Hematopoietic multipotent progenitor cell treated with erythropoietin and hydrocortisone succinate and interleukin-3 and kit ligand, for 15 days (in vitro differentiated cells): ENCODE measurements at regions not wholly inside any gene's neighbourhood (a gene's known extent, or its start where the extent isn't known, plus 50 kb on each side); places are given as distances from the start of the nearest gene placed in this dataset.
"Not testable (repeated sequence)": the region's sequence is repeated elsewhere in the genome, so short reads cannot be mapped to it uniquely, and the experiment has no call there.

Experiments used
- DNase-seq: peaks from one replicate; pipeline ENCODE4 v3.0.0-alpha.2; 2015; ENCODE audit warnings: low spot score

DNA sequence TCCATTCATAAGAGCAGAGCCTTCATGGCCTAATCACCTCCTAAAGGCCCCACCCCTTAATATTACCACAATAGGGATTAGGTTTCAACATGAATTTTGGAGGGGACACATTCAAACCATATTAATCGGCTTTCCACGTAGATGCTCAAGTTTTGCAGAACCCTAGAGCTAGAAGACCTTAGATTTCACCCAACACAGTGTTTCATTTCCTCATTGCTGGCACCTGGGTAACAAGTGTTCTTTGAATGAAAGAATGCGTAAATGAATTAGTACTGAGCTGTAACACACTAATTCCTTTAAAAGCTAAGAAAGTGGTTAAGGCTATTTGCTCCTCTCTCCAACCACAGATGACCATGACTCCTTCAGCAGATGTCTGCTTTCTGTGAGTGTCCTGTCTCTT lies 252.5 kb downstream of the SMAD2 start:
- DNase-seq, result no peak

DNA sequence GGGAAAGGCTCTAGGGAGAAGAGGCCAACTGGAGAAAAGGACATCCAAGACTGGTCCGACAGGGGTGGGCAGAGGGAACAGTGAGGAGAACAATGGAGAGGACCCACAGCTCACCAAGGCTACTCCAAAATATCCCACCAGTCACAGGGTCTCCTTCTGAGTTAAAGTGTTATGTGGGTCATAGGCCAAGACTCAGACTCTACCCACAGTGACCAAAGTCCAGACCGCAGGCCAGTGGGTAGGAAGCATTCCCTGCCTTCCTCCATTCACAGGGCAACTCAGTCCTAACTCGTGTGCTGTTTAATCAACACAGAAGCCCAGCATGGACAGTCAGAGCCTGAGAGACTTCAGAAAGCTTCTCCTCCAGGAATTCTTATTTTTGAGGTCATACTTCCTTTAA lies 260.6 kb downstream of the SMAD2 start:
- no peak for DNase-seq

DNA sequence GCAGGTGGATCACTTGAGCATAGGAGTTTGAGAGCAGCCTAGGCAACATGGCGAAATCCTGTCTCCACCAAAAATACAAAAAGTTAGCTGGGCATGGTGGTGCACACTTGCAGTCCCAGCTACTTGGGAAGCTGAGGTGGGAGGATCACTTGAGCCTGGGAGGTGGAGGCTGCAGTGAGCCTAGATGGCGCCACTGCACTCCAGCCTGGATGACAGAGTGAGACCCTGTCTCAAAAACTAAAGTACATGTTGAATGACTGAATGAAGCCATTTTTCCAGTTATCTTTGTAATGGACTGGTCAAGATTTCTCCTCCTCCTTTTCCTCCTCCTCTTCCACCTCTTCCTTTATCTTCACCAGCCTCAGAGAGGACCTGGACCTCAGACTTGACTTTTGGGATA lies 272.0 kb downstream of the SMAD2 start:
- DNase-seq, result no peak

DNA sequence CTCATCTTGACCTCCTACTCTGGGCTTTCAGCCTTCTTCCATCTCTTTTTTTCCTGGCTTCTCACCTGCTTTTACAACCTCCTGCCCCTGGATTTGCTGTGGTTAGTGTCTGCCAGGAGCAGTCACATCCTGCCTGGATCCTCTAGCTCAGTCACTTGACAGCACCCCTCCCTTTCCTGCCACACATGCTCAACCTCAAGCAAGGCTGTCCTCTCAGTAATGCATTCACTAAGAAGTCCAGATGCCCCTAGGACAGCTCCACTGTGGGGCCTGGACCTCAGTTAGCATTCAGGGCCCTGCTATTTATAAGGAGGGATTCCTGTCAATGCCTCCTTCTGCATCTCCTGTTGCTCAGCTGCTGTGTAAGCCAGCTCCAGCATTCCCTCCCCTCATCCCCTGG lies 275.5 kb downstream of the SMAD2 start:
- DNase-seq, result no peak

DNA sequence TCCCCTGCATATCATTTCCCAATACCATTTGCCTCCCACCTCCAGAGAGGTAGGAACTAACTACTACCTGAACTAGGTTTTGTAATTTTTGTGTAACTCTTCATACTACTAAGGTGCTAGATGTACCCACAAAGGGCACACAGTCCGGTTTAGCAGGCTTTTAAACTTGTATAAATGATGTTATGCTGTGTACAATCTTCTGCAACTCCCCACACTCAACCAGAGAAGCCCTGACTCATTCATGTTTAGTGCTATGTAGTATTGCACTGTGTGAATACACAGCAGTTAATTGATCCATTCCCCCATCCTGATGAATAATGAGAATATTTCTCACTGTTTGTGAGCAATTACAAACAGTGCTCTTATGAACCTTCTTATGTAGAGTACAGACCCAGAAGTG lies 285.6 kb downstream of the SMAD2 start:
- no peak for DNase-seq

DNA sequence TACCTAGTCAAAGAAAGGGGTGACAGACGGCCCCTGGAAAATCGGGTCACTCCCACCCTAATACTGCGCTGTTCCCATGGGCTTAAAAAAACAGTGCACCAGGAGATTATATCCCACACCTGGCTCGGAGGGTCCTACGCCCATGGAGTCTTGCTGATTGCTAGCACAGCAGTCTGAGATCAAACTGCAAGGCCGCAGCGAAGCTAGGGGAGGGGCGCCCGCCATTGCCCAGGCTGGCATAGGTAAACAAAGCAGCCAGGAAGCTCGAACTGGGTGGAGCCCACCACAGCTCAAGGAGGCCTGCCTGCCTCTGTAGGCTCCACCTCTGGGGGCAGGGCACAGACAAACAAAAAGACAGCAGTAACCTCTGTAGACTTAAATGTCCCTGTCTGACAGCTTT lies 292.9 kb downstream of the SMAD2 start:
- not testable (repeated sequence) for DNase-seq

DNA sequence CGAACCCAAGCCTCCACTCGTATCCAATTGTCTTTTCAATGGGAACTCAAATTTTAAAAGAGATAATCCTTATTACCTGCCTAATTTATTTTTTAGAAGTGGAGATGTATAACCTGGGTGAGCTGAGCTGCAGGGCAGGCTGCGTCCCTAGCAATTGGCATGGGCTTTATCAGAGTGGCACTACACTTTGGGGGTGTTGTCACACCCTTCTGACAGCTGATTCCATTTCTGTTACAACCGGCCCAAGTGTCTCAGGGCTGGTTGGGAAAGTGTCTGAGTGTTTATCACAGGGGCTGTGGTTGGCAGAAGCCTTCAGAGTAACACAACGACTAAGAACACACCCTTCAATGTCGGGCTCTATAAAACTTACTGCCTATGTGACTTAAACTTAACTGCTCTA lies 295.0 kb downstream of the SMAD2 start:
- no peak for DNase-seq

DNA sequence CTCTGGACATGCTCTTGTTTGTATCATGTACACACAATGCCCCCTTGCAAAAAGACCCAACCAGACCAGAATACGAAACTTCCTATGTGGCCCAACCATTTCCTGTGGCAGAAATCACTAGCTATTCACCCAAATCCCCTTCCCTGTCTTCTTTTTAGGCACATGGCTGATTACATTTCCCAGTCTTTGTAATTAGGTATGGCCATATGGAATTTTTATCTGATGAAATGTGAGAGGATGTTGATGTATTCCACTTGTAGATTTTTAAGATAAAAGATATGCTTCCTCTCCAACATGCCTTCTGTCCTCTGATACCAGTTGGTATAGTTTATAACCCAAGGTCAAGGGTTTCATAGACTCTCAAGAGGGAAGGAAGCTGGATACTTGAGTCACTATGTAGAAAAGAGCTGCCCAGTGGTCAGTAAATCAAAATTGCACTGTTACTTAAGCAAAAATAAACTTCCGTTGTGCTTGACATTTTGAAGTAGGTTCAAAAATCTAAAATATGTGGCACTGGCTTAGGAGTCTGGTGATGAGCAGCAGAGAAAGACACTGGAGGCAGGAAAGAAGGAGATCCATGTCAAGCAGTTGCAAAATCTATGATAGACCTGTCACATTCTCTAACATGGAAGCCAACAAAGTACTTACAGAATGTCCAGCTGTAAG lies 297.4 kb downstream of the SMAD2 start:
- DNase-seq, result no peak

DNA sequence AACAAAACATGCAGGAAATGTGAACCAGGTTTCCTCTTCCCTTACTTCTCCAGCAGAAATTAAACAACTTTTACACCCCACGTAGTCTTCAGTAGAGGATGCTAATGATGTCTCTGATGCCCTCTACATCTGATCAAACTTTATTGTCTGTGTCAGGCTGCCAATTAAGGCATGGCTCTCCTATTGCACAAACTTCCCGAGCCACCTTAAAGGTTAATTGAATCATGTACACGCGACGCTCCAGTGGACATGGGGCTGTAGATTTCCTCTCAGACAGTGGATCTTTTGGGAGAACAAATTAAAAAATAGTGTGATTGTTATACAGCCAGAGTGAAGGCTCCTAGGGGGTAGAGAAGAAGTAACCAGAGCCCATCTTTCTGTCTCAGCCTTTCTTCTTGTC lies 301.6 kb downstream of the SMAD2 start:
- DNase-seq, result no peak

DNA sequence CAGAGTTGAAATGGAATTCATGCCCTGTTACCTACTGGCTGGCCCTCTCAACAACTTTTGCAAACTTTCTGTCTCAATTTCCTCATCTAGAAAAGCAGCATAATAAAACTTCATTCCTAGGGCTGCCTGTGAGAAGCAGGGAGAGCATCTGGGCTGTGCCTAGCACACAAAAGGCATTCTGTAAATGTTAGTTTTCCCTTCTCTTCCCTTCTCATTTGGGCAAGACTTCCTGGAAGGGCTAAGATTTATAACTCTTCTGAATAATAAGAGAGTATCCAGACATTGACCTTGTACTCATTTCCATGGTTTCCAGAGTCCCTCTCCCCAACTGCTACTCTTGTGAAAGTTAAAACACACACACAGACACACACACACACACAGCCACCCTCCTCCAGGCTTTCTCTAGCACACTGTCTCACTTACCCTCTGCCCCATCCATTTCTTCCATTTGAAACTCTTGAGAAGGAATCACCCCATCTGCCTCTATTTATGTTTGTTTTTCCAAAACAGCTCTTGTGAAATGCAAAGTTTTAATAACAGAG lies 302.1 kb downstream of the SMAD2 start:
- DNase-seq, result no peak

DNA sequence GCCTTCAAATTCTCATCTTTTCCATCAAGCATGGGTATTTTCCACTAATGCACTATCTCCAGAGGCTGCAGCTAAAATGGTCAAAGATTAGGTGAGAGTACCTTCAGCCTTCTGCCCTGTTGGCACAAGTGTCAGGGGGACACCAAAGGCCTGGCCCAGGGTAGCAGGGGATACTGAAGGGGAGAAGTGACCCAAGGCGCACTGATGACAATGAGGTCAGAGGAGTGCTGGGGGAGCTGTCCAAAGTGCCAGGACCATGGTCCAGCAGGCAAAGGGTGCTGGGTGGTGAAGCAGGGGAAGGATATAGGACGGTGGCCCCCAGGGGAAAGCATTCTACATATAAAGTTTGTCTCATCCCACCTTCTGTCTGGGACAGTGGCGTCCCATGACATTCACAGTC lies 303.4 kb downstream of the SMAD2 start:
- DNase-seq, result no peak

DNA sequence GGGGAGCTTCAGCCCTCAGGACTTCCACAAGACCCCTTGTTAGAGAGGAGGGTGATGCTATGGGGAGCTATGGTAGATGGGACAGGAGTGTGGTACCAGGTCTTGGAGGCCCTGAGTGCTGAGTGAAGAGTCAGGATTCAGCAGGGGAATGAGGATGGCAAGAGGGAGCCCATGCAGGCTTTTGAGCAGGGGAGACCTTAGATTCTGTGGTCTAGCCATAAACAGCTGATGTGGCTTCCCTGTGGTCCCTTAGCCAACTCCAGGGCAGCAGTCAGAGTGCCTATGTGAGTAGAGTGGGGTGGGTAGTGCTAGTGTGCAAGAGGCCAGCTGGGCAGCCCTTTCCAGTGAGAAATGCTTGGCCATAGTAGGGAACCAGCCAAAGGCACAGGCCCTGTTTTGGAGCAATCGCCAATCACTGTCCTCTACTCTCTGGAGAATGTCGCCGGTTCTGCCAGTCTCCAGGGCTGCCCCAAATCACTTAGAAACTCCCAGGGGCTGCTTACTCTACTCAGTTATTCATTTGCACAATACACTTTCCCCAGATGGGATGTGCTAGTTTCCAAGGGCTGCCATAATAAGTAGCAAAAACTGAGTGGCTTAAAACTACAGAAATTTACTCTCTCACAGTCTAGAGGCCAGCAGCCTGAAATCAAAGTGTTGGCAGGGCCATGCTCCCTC lies 310.5 kb downstream of the SMAD2 start:
- DNase-seq, result no peak

DNA sequence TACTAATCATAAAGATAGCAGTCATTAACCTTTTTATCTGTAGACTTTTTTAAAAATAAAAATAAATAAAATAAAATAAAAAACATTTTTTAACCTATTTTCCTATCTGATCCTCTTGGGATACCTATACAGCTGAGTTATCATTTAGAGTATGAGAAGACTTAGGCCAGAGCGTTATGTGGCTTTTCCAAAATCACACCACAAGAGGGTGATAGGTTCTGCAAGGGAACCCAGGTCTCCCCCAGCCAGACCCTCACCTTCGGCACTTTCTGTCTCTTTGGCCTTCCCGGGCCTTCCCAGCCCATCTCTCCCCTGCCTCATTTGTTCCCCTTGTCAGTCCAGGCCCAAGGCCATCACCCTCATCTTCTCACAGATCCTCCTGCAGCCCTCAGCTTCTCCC lies 311.7 kb downstream of the SMAD2 start:
- no peak for DNase-seq

DNA sequence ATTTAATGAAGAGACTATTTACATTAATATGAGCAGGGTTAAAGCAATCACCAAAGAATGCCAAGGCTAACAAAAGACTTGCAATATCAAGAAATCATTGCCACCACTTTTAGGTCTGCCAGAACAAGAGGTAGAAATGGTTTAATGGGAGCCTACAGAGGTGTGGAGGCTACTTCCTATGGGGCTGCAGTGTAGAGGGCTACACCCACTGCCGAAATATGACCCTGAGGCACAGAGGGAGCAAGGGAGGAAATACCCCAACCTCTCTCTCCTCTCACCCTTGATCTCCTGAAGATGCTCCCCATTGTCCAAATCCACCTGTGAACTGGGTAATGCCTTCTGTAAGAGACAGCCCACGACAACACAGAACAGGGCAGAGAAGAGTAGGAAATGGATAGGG lies 315.4 kb downstream of the SMAD2 start:
- no peak for DNase-seq

DNA sequence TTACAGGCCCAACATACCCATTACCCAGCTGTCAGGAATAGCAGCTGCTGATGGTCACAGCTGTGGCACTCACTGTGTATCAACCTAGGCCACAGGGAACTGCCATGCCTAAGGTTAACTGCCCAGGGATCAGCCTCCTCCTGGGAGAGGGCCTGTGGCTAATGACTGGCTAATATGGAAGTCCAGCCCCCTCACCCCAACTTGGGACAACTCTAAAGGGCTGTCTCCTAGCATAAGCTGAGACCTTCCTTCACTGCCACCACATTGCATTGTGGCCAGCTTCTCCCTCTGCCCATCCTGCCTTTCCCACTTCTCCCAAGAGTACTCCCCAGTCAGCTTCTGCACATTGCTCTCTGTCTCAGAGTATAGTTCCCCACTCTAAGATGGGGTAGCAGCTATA lies 316.5 kb downstream of the SMAD2 start:
- no peak for DNase-seq

DNA sequence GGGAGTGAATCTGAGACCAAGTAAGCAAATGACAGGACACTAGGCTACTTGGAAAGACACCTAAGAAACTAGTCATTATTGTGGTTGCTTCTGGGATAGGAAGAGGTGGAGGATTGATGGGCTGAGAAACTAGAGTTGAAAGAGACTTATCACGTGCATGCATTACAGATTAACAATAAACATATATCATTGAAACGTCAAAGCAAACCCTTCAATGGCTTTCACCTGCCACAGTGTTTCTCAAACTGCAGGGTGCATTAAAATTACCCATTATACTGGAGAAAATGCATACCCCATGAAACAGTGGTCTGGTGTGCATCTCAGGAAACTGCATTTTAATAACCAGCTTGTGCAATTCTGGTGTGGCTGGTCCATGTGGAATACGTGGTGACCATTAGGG lies 318.8 kb downstream of the SMAD2 start:
- no peak for DNase-seq

DNA sequence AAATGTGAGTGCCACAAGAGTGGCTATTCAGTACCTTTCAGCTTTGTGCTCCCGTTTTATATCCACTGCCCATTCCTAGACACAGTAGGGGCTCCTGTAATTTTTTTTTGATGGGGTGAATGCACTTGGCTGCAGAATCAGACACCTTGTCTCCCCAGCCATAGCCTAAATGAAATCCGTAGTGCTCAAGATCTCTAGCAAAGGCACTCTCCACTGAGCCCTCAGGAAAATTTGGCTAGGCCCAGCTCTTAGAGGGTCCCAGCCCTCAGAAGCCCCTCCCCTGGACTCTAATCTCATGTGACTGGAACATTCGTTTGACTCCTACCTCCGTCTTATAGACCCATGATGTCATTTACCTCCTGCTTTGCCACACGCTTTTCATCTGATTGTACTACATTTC lies 323.9 kb downstream of the SMAD2 start:
- DNase-seq, result no peak

DNA sequence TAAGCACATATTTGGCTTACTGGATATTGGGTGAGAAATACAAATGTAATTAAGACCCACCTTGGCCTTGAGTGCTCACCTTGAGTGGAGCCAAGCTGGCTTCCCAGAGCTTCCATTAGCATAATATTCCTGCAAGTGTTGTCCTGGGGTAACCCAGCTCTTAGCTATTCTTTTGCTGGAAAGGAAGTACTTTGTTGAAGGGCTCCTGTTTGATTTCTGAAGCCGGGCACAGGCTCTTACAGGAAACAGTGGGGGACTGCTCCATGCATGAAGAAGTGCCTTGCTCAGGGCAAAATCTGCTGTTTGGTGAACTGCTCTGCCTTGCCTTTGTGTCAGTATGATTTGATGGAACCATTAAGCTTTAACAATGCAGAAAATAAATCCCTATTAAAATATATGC lies 325.4 kb downstream of the SMAD2 start:
- DNase-seq, result no peak

DNA sequence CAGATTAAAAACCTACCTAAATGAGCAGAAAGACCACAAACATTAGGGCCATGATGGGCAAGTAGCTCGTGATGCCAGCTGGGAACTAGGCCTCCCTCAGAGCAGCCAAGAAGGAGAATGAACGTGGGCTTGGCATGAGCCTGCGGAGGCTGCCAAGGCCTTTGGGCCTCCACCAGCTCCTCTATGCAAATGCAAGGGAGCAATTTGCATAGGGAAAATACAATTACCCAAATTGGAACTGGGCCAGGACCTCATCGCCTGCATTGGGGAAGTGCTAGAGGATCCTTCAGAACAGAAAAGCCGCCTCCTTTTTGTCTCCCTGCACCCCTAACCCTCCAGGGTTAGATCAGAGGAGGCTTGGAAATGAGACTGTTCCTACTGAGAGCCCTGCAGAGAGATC lies 326.4 kb downstream of the SMAD2 start:
- no peak for DNase-seq

DNA sequence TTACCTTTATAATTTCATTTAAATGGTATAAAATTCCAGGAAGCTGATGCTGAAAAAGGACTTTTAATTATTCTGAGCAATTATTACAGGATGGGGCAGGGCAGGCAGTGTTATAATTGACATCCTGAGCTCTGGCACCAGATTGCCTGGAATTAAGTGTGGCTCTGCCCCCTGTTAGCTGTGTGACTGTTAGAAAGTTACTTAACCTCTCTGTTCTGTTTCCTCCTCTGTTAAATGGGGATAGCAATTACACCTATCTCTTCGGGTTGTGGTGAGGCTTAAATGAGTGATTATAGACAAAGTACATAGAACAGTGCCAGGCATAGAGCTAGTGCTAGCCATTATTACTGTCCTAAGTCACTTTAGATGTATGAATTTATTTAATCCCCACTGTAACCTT lies 327.3 kb downstream of the SMAD2 start:
- no peak for DNase-seq

DNA sequence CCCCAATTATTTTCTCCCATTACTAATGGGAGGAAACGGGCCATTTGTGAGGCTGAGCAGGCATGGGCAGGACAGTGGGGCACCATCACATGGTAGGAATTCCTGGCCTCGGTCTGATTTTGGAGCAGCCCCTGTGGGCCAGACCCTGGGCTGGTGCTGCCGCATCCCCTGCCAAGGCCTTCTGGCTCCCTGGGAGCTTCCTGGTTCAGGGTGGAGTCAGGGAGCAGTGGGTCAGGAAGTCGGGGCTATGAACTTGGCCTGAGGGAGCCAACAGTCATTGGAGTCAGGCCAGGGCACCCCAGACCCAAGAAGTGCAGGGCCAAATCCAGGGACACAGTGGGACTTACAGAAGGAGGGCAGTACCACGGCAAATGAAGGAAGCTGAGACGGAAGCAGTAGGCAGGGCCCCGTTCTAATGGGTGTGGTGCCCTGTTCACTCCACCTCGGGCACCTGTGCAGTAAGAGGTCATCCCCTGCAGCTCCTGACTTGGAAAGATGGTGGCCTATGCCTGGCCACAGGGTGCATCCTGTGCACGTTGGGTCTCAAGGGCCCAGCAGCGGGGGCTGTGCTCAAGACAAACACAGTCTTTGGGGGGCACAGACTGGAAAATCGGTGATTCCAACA lies 328.1 kb downstream of the SMAD2 start:
- no peak for DNase-seq

DNA sequence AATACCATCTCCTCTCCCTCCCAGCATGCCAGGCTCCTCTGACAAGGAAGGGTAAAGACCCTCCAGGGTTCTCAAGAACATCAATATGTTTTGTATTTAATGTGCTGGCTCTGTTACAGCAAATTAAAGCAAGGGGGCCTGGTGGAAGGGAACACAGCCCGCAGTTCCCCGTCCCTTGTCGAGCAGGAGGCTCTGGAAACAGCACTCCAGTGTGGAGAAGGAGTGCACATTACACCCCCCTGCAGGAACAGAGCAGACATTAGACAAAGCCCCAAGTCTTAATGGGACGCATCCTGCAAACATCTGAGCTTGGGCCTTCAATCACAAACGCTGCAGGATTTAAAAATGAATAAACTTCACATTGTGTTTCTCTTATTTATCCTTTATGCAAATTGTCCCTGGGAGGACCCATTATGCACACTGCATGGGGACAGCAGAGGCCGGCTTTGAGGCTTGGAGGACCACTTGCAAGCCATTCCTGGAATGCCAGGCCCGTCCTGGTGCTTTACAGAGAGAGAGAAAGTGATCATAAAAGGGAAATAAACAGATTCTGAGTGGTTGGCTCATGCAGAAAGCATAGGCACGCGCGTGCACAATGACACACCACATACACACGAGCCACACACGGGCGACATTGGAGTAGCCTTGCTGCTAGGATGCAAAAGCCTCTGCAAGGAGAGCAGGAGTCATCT lies 328.7 kb downstream of the SMAD2 start:
- no peak for DNase-seq
